ENCODE measurements at regions not wholly inside any gene's neighbourhood (a gene's known extent, or its start where the extent isn't known, plus 50 kb on each side); places are given as distances from the start of the nearest gene placed in this dataset. TPM values are rescaled to one million over a fixed set of nuclear protein-coding genes. Genes with fewer than 3 reads are reported as not detected.

DNA sequence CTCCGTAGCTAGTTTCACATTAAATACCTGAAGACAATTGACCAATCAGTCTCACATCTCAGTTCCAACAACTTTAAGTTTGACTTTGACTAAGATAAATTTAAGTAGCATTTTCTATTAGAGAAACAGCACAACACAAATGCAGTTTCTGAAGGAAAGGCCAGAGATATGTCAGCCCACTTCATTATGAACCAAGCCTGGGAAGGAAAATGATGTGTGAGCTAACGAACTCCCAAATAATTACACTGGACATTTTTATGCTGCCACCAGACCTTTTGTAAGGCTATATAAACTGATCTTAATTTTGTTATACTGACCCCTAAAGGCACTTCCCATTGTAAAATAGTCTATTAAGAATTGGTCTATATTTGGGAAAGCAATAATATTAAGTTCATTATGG, 57.9 kb upstream of the DACH1 start:
- 66 to 73% methylated on average over 2 of the region's 2 CpGs for WGBS, 2 donors
- DNase-seq: peak; percentile 38 to 95 (median 89)
- TF ChIP-seq, protein P1, sequence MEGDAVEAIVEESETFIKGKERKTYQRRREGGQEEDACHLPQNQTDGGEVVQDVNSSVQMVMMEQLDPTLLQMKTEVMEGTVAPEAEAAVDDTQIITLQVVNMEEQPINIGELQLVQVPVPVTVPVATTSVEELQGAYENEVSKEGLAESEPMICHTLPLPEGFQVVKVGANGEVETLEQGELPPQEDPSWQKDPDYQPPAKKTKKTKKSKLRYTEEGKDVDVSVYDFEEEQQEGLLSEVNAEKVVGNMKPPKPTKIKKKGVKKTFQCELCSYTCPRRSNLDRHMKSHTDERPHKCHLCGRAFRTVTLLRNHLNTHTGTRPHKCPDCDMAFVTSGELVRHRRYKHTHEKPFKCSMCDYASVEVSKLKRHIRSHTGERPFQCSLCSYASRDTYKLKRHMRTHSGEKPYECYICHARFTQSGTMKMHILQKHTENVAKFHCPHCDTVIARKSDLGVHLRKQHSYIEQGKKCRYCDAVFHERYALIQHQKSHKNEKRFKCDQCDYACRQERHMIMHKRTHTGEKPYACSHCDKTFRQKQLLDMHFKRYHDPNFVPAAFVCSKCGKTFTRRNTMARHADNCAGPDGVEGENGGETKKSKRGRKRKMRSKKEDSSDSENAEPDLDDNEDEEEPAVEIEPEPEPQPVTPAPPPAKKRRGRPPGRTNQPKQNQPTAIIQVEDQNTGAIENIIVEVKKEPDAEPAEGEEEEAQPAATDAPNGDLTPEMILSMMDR (IDR thresholded peaks at IDR 0.05; ENCODE audit: control extremely low read depth, extremely low read depth): no peak
- Histone ChIP-seq H3K4me1 (ENCODE audit: control insufficient read depth in 5 of 5, insufficient read depth in 5 of 5, low read length in 5 of 5) (no peaks in the 10 kb centered on the region), H3K9ac (ENCODE audit: insufficient read depth in 1 of 2, low read length in 2 of 2) (no peak overlapping the region), H3K4me3 (no peak overlapping the region), H3K36me3 (ENCODE audit: control insufficient read depth in 4 of 4, insufficient read depth in 4 of 4, low read length in 4 of 4) (no peaks in the 10 kb centered on the region), H3K9me3 (ENCODE audit: control insufficient read depth in 4 of 4, insufficient read depth in 3 of 4, low read length in 3 of 4) (no peaks in the 10 kb centered on the region), H3K27me3 (ENCODE audit: control insufficient read depth in 3 of 3, insufficient read depth in 3 of 3, low read length in 2 of 3) (no peaks in the 10 kb centered on the region), H3K27ac (ENCODE audit: low read depth in 1 of 2, low read length in 1 of 2) (no peak overlapping the region)
- no peak for ATAC-seq (ENCODE audit: insufficient read depth, low FRiP score)

DNA sequence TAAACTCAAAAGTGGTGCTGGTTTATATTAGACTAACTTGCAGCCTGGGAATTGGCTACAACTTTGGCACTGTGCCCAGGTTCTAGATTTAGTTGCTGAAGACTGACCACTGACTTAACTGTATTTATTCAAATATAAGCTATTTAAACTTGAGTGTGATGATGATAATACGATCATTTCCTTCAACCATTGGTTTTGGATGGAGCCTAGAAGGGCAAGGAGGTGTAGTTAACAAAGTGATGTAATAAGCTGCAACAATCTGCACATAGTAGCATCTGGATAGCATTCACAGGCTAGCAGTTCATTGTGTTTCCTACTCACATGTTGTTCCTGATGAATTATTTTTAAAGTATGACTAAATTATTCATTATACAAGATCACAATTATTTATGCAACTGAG, 55.2 kb upstream of the DACH1 start:
- TF ChIP-seq, protein P1 (IDR thresholded peaks at IDR 0.05; ENCODE audit: control extremely low read depth, extremely low read depth): no peak
- DNase-seq (peak in 2 of 3 donors; percentile 27 to 48), ATAC-seq (ENCODE audit: insufficient read depth, low FRiP score) (no peak)
- Histone ChIP-seq H3K9ac (ENCODE audit: insufficient read depth in 1 of 2, low read length in 2 of 2) (no peak overlapping the region), H3K4me3 (no peak overlapping the region), H3K27ac (ENCODE audit: low read depth in 1 of 2, low read length in 1 of 2) (no peak overlapping the region), H3K36me3 (ENCODE audit: control insufficient read depth in 4 of 4, insufficient read depth in 4 of 4, low read length in 4 of 4) (no peaks in the 10 kb centered on the region), H3K4me1 (ENCODE audit: control insufficient read depth in 5 of 5, insufficient read depth in 5 of 5, low read length in 5 of 5) (peaks cover 0 to 7% (median 0%) of the 10 kb centered on the region in 5 donors), H3K9me3 (ENCODE audit: control insufficient read depth in 4 of 4, insufficient read depth in 3 of 4, low read length in 3 of 4) (no peaks in the 10 kb centered on the region), H3K27me3 (ENCODE audit: control insufficient read depth in 3 of 3, insufficient read depth in 3 of 3, low read length in 2 of 3) (no peaks in the 10 kb centered on the region)
- WGBS, 2 donors: 66 to 72% methylated on average over 1 of the region's 1 CpG

Small RNA genes in the stretch of these regions (small RNA-seq; reads per million reads assigned to genes)
- gene RF00263 (ENCODE audit: low replicate concordance): not detected
- not detected for gene RF00411 (ENCODE audit: low replicate concordance)
- gene RF00440 (ENCODE audit: low replicate concordance): not detected
- gene RF02271 (ENCODE audit: low replicate concordance): not detected
- gene RPL18AP17 (ENCODE audit: low replicate concordance): not detected
